ENCODE measurements at regions not wholly inside any gene's neighbourhood (a gene's known extent, or its start where the extent isn't known, plus 50 kb on each side); places are given as distances from the start of the nearest gene placed in this dataset.

DNA sequence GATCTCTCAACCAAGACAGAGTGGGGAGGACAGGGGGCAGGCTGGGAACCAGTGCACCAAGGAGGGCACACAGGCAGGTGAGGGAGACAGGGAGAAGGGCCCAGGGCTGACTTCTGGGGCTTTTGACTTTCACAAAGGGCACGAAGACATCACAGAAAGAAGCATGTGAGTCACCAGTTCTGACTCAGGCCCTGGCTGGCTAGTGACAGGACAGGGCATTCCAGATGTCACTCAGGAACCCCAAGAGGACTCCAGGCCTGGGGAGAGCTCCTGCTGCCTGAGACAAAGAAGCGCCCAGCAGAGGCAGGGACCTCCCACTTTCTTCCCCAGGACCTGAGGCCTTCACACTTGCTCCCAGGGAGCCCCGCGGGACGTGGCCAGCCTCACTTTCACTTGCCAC is 497.2 kb downstream of the BUD13 start:
- intact Hi-C loops (cut with DNase I) = loop anchor here (10.0 kb wide), 1 partner anchor 941 kb away; no protein-coding TSS in a partner anchor

DNA sequence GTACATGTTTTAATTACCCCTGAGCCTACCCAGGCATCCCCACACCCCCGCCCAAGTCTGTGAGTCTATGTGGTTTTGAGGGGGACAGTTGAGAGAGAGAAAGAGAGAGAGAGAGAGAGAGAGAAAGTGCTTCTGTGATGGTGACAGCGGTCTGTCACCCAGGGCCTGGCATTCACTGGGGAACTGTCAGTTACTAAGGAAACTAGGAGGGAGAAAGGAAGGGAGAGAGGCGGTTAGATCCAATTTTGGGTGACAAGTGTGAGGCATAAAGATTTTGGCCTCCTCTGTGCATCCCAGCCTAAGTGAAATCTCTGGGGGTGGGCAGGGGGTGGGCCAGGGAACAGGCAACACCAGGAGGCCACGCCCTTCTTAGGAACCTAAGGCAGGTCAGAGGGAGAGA is 498.3 kb downstream of the BUD13 start:
- DNase-seq (no peak), FAIRE-seq (no peak)
- H3K27me3 ChIP-seq (ENCODE audit: control insufficient read depth, insufficient read depth, low read length) = no peaks in the 10 kb centered on the region
- no peak overlapping the region for H3K27ac ChIP-seq (ENCODE audit: low read depth in 2 of 2, low read length in 2 of 2)
- intact Hi-C loops (cut with DNase I) = loop anchor here (10.0 kb wide), 1 partner anchor 940 kb away; no protein-coding TSS in a partner anchor
- H3K4me1 ChIP-seq (ENCODE audit: control insufficient read depth in 2 of 3, insufficient read depth in 2 of 3, low read depth in 1 of 3, low read length in 3 of 3) = peaks cover 0 to 3% (median 0%) of the 10 kb centered on the region in 3 donors
- H3K9me3 ChIP-seq (ENCODE audit: control insufficient read depth in 2 of 3, insufficient read depth in 1 of 3, low read length in 3 of 3) = no peaks in the 10 kb centered on the region
- no peak overlapping the region for H3K9ac ChIP-seq (ENCODE audit: low read length in 3 of 3)
- no peak overlapping the region for H3K4me3 ChIP-seq (ENCODE audit: low read length in 3 of 3)
- TF ChIP-seq, protein P1, sequence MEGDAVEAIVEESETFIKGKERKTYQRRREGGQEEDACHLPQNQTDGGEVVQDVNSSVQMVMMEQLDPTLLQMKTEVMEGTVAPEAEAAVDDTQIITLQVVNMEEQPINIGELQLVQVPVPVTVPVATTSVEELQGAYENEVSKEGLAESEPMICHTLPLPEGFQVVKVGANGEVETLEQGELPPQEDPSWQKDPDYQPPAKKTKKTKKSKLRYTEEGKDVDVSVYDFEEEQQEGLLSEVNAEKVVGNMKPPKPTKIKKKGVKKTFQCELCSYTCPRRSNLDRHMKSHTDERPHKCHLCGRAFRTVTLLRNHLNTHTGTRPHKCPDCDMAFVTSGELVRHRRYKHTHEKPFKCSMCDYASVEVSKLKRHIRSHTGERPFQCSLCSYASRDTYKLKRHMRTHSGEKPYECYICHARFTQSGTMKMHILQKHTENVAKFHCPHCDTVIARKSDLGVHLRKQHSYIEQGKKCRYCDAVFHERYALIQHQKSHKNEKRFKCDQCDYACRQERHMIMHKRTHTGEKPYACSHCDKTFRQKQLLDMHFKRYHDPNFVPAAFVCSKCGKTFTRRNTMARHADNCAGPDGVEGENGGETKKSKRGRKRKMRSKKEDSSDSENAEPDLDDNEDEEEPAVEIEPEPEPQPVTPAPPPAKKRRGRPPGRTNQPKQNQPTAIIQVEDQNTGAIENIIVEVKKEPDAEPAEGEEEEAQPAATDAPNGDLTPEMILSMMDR (IDR thresholded peaks at IDR 0.05; ENCODE audit: borderline replicate concordance, extremely low read depth, insufficient read depth) = no peak
- H3K36me3 ChIP-seq (ENCODE audit: control insufficient read depth in 2 of 3, insufficient read depth in 3 of 3, low read length in 3 of 3) = no peaks in the 10 kb centered on the region

More for the DNA sequence above, 497.2 kb downstream of the BUD13 start:
- FAIRE-seq (no peak), DNase-seq (no peak)
- peaks cover 0 to 3% (median 0%) of the 10 kb centered on the region in 3 donors for H3K4me1 ChIP-seq (ENCODE audit: control insufficient read depth in 2 of 3, insufficient read depth in 2 of 3, low read depth in 1 of 3, low read length in 3 of 3)
- TF ChIP-seq, protein P1 (IDR thresholded peaks at IDR 0.05; ENCODE audit: borderline replicate concordance, extremely low read depth, insufficient read depth) = no peak
- no peak overlapping the region for H3K27ac ChIP-seq (ENCODE audit: low read depth in 2 of 2, low read length in 2 of 2)
- no peaks in the 10 kb centered on the region for H3K27me3 ChIP-seq (ENCODE audit: control insufficient read depth, insufficient read depth, low read length)
- no peak overlapping the region for H3K9ac ChIP-seq (ENCODE audit: low read length in 3 of 3)
- no peaks in the 10 kb centered on the region for H3K9me3 ChIP-seq (ENCODE audit: control insufficient read depth in 2 of 3, insufficient read depth in 1 of 3, low read length in 3 of 3)
- H3K36me3 ChIP-seq (ENCODE audit: control insufficient read depth in 2 of 3, insufficient read depth in 3 of 3, low read length in 3 of 3) = no peaks in the 10 kb centered on the region
- no peak overlapping the region for H3K4me3 ChIP-seq (ENCODE audit: low read length in 3 of 3)

DNA sequence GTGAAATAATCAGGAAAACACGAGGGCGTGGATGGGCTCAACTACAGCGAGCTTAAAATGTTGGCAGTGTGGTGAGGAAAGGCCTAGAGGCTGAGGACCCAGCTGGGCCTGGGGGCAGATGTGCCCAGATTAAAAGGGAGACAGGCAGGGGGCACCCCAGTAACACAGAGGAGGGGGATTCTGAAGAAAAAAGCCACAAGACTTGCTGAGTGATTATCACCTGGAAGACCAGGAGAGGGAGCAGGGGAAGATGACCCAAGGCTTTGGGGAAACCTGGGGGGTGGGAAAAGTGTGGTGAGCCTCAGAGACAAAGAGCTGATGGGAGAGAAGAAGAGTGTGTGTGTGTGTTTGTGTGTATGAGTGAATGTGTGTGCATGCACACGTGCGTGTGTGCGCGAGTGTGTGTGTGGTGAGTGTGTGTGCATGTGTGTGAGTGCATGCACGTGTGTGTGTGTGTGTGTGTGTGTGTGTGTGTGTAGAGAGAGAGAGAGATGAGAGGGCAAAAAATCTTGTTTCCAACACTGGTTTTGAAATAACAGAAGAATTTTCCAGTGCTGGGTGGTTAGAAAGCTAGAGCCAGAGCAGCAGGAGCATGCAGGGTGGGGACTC is 500.5 kb downstream of the BUD13 start:
- no peaks in the 10 kb centered on the region for H3K9me3 ChIP-seq (ENCODE audit: control insufficient read depth in 2 of 3, insufficient read depth in 1 of 3, low read length in 3 of 3)
- H3K4me3 ChIP-seq (ENCODE audit: low read length in 3 of 3) = no peak overlapping the region
- H3K27ac ChIP-seq (ENCODE audit: low read depth in 2 of 2, low read length in 2 of 2) = no peak overlapping the region
- no peak for FAIRE-seq
- no peaks in the 10 kb centered on the region for H3K36me3 ChIP-seq (ENCODE audit: control insufficient read depth in 2 of 3, insufficient read depth in 3 of 3, low read length in 3 of 3)
- no peak for DNase-seq
- H3K4me1 ChIP-seq (ENCODE audit: control insufficient read depth in 2 of 3, insufficient read depth in 2 of 3, low read depth in 1 of 3, low read length in 3 of 3) = peaks cover 0 to 3% (median 0%) of the 10 kb centered on the region in 3 donors
- intact Hi-C loops (cut with DNase I) = loop anchor here (10.0 kb wide), 1 partner anchor 937 kb away; no protein-coding TSS in a partner anchor
- TF ChIP-seq, protein P1 (IDR thresholded peaks at IDR 0.05; ENCODE audit: borderline replicate concordance, extremely low read depth, insufficient read depth) = no peak
- H3K9ac ChIP-seq (ENCODE audit: low read length in 3 of 3) = no peak overlapping the region
- no peaks in the 10 kb centered on the region for H3K27me3 ChIP-seq (ENCODE audit: control insufficient read depth, insufficient read depth, low read length)
